ENCODE measurements at regions not wholly inside any gene's neighbourhood (a gene's known extent, or its start where the extent isn't known, plus 50 kb on each side); places are given as distances from the start of the nearest gene placed in this dataset.

DNA sequence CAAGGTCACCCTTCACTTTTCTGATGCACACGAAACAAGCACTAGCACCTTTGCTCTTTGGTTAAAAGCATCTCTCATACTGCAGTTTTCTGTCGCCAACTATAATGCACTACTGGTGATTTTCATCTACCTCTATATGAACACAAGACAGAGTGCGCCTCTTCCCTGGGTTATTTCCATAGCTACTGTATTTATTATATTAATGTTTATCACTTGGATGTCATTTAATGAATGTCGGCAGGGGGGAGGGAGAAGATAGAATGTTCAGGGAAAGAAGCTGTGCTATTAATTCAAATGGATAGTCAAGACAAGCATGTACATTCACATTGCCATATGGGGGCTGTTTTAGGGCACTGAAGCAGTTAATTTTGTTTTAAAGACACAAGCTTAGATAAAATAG is 174.1 kb upstream of the SAMSN1 start:
- DNase-seq: no peak

DNA sequence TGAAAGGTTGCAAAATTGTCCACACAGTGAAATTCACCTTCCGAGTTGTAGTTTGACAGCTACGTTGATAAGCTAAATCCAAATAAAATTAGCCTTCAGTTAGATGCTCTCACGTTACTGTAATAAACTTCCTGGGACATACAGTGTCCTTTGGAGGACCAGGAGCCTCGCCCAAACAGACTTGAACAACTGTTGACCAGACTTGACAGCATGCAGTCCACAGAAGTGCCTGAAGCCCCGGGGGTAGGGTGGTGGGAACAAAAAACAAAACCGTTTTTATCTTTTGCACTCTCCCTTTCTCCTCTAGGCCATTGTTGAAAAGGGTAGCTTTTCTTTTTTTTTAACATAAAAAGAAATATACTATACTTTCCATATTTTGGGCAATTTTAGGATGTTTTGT is 172.8 kb upstream of the SAMSN1 start:
- peak; percentile 9 for DNase-seq

DNA sequence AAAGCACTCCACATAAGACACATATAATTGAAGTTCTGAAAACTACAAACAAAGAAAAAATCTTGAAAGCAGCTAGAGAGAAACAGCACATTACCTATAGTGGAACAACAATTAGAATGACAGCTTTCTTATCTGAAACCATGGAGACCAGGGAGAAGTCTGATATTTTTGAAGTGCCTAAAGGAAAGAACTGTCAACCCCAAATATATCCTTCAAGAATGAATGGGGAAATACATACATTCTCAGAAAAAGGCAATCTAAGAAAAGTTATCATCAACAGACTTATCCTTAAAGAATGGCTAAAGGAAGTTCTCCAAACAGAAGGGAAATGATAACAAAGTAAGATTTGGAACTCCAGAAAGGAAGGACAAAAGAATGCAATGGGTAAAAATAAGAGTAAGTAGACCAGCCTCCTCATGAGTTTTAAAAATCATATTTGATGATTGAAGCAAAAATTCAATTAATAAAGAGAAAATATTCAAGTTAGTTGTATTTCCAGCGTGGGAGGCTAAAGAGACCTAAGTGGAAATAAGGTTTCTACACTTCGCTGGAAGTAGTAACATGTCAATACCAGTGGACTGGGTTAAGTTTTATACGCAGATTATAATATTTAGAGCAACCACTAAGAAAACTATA is 170.8 kb upstream of the SAMSN1 start:
- DNase-seq: no peak

DNA sequence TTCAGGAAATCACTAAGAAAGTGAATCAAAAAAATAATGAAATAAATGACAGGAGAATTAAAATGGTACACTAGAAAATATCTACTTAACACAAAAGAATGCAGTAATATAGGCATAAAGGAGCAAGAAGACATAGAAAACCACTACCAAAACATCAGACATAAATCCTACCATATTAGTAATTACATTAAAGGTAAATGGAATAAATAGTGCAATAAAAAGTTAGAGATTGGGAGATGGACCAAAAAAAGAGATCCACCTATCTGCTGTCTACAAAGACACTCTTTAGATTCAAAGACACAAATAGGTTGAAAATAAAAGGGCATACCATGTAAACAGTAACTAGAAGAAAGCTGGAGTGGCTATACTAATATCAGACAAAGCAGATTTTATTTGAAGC is 167.0 kb upstream of the SAMSN1 start:
- DNase-seq: no peak

DNA sequence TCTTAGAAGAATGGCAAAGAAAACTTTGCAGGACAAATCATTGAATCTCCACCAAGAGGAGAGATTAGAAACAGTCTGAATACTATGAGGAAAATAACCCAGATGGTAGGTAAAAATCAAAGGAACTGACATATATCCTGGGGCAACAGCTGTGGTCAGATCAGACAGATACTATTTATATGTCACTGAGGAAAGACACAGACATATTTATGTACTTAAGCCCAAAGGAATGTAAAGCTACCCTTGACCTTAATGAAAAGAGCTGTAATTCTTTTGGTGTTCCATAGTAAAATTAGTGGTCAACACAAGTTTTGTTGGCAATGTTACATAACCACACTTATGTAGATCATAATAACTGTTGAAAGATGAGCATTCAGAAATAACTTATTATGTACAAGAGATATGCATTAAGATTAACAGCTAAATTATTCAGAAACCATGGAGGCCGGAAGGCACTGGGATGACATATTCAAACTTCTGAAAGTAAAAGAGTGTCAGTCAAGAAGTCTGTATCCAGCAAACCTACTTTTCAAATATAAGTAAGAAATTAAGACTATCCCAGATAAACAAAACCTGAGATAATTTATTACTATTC is 166.1 kb upstream of the SAMSN1 start:
- DNase-seq: peak; percentile 30

DNA sequence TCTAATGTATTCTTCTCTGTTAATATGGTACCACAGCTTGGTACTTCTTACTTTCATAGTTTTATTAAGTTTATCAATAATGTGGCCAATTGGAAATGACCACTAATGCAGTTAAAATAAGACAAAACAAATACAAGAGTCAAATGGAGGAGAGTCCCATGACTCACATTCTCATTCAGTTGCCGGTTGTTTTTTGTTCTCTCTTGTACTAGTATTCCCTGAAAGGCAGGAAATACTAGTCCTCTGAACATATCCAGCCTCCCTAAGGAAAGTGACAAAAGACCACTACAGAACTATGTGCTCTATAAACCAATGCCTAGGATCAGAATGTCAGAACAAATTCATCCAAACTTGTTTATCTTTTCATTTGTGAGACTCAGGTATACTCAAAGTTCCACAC is 165.2 kb upstream of the SAMSN1 start:
- no peak for DNase-seq

DNA sequence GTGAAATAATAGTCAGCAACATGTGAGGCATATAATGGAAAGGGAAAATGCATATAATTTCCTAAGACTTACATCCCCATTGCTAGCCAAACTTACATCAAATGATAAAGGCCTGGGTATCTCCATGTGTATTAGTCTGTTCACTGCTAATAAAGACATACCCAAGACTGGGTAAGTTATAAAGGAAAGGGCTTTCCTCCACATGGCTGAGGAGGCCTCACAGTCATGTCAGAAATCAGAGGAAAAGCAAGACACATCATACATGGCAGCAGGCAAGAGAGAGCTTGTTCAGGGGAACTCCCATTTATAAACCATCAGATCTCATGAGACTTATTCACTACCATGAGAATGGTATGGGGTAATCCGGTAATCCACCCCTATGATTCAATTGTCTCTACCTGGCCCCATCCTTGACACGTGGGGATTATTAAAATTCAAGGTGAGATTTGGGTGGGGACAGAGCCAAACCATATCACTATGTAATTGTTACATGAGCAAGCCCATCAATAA is 161.5 kb upstream of the SAMSN1 start:
- DNase-seq: no peak

DNA sequence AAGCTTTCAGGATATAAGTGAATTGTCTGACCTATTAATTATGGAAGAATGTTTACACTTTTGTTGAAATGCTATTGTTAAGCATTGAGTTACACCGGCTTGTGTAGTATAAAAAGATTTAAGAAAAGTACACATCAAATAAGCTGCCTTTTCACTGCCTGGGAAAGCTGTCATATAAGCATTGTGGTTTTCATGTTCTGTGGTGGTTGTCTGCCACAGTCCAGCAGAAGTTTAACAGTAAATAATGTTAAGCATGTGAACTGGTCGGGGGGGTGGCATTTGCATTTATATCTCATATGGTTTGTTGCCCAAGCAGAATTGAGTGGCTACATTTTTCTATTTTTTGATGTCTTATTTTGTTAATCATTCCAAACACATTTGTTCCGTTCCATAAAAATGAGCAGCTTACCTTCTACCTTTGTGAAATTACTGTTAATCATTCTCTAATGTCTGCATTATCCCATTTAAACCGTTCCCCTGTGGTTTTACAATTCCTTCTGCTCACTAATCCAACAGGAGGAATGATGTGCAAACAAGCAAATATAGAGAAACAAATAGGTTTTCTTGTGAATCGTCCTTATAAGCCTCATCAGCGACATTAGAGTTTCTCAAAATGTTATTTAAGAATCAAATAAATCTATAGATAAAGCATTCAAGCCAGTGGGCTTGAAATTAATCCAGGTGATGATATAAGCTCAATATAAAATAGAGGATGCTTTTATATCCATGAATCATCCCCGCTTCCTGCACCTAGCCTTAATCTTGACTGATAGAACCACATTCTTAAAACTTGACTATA is 160.8 kb upstream of the SAMSN1 start:
- DNase-seq: no peak

DNA sequence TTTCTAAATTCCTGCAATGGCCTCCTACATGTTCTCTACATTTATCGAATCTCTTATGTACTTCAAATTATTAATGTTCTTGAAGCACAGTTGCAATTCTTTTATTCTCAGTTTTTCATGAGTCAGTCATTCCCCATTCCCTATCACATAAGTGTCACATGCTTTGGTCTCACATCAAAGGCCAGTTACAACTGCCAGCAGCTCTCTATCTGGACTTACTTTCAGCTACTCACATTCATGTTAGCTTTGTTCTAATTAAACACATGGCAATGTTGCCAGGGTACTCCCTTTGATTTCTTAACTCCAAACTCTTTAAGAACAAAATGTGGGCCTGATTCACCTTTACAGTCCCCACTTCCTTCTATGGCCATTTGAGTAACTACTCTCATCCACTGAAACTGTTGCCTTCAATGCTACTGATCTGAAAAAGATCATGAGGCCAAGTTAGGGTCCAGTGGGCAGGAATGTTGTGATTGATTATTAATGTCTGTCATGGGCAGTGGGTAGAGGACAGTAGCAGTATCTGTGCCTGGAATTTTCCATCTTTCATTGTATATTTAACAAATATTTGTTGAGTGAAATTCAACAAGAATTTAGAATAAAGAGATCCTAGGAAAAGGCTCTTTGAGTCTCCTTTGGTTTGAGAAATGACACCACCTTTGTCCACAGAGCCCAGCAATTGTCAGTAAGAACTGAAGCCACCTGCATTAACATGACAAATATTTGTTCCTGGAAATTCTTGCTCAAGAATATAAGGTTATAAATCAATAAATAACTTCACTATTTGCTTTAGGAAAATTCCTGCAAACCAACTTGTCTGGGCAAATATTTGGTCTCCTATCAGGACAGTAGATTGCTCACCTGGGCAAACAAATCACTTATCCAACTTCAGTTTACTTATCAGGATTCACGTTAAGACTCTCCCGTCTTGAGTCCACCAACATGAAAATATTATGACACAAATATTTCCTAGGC is 153.6 kb upstream of the SAMSN1 start:
- peak; percentile 19 for DNase-seq

DNA sequence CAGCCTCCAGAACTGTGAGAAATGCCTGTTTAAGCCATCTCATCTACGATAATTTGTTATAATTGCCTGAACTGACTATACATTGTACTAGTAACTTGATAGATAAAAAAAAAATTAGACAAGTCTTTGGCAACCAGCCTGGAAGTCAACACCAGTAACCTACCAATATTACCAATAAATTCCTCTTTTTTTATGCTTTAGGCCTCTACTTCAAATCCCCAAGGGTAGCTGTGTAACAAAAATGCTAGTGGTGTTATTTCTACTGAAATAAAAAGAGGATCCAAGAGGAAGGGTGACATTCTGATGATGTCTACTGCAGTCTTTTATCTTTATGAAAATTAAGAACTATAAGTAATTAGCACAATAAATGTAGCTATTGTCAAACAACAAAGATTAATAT is 151.7 kb upstream of the SAMSN1 start:
- DNase-seq: no peak

DNA sequence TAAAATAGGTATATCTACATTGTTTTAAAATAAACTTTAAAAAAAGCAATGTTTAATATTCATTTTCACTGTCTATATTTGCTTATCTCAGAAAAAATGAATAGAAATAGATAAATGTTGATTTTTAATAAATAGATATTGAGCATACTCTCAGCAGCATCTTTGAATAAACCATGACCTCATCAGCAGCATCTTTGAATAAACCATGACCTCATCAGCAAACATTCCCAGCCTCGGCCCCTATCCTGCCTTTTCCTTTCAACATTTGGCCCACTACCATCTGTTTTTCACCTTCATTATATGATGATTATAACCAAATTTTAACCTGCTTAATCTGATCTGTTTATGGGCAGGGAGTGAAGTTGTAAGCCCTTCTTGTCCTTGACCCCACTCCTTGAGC is 148.7 kb upstream of the SAMSN1 start:
- no peak for DNase-seq

DNA sequence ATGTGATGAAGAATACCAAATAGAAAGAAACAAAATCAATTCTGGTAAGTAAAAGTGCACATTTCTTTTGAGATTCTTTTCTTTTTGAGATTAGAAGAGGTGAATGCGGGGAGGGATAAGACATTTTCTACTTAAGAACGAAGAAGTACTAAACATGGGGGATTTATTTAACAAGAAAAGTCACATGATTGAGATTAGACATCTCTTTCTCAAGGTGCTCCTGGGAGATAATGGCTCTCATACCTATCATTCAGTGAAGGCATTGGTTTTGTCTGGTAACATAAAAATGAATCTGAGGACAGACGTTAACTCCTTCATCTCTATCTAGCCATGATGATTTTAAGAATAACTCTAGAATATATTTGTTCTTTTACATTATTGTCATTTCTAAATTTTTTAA is 147.9 kb upstream of the SAMSN1 start:
- DNase-seq: no peak

DNA sequence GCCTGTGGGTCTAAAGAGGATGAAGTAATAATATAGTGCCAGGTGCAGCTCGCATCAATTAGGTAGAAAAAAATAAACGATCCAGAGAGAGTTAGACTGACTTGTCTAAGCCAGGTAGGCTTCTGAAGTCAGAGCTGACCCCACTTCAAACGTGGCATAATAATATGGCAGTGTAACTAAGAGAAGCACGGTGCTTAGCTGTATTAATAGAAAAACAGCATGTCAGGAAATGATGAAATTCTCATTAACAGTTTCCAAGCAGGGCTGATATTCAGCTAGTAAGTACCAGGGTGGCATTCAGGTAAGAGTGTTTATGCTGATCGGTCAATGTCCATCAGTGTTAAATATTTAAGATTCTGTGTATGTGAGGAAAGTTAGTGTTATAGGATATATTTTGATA is 145.8 kb upstream of the SAMSN1 start:
- DNase-seq: no peak

DNA sequence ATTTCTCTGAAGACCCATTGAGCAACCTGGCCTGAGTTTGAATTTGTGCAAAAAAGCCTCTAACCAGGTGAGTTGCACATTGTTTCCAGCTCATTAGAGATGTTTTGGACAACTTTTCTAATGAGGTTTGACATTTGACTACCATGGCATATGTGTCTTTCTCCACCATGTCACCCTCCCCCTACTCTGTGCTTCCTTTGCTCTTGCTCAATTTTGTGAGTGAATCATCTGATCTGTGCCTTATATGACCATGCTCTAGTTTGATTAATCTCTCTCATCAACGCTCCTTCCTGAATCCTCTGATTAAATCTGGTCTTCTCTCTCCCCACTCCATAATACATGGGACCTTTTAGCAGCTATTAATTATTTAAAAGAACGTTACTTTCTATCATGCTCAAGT is 144.8 kb upstream of the SAMSN1 start:
- no peak for DNase-seq

DNA sequence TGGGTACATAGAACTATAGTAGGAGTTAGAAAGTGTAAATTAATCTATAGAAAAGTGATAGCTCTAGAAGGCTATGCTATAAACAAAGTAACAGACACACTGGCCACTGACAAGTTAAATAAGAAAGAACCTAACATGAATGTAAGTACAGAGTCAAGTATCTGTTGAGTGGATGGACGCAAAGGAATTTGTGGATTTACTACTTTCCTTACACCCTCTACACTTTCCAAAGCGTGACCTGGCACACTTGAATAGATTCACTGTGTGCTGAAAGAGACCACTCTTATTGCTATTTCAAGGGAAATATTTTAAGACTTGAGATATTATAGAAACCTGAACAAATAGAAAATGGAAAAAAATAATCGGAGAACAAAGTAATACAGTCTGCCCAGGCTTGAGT is 142.8 kb upstream of the SAMSN1 start:
- DNase-seq: no peak

DNA sequence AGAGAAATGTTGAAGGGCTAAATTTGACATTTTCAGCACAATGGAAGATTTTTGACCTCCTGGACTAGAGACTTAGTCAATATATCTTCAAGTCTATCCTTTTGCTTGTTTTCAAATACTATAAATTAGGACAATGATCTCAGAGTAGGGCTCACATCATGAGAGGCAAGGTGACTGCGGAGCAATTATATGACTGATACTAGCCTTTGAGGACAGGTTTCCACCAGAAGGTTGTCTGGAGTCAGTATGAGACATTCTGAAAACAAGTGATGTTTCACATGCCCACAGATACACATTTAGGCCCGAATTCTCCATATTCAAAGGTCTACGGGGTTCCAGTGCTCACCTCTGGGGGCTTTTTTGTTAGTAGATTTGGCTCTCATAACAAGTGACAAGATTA is 142.3 kb upstream of the SAMSN1 start:
- DNase-seq: no peak

DNA sequence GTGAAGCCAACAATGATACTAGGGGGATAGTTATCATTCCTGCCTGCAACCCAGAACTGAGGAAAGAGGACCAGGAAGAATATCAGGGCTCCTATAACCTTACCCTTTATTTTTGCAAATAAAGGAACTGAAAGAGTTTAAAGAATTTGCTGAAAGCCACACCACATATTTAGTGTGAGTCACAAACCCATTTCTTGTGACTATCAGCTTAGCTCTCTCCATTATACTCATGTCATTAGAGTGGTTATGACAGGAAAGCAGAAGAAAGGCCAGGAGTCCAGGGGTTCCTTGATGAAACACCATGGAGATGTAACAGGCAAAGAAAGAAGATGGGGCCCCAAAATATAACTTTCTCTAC is 141.1 kb upstream of the SAMSN1 start:
- no peak for DNase-seq

DNA sequence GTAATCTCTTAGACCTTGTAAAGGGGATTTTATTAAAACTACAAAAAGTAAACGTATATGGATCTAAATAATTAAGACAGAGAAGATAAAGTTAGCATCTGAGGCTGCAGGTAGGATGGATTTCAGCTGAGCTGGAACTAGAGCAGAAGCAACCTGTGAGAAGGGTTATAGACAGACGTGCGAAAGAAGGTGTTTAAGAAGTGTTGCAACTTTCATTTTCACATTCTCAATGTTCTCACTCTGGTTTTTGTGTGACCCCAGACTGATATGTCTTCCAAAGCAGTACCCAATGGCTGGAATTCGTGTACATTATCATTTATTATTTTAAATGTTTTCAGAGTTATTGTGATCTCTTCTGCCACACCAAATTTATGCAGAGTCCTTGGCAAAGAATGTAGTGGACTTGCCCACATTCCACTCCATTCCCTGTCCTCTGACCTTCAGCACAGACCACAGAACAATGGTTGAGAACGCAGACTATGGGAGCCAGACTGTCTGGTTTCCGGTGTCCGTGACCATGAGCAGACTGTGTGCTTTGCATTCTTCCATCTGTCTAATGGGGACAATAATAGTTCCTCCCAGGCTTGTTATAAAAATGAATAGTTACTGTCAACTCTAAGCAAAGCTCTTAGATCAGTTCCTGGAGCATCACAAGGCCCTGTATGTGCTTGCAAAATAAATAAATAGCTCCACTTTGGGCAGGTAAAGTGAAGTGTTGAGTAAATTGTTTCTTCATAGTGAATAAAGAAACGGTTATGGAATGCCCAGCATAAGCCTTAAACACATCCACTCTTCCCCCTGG is 140.6 kb upstream of the SAMSN1 start:
- no peak for DNase-seq

DNA sequence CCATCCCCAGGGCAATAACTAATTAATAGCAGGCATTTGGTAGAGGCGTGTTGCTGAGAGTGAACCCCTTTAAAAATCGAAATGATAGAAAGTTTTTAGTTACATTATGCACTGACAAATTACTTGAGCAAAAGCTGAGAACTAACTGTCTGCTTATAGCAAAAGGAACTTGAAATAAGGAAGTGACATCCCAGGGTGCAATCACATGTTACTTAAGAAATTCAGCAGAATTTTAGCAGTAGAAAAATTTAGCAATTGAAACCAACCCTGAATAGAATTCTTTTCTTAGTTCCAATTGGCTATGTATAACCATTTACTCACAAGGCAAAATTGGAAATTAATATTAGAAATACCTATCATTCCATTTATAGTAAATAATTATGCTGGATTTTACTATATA is 139.5 kb upstream of the SAMSN1 start:
- DNase-seq: no peak

DNA sequence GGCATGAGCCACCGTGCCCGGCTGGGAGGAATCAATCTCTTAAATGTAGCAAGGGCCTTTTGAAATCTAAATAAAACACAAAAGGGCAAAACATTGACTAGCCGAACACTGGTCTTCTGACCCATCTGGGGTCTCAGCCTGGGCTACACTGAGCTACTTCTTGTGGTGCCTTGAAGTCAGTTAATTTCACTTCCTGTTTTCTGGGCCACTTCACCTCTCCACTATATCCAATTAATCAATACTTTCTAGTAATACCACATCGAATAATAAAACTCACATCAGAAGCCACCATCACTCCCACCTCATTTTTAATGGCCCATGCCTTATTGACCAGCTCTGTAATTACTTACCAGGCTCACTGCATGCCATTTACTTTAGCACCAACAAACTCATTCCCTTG is 138.0 kb upstream of the SAMSN1 start:
- no peak for DNase-seq

DNA sequence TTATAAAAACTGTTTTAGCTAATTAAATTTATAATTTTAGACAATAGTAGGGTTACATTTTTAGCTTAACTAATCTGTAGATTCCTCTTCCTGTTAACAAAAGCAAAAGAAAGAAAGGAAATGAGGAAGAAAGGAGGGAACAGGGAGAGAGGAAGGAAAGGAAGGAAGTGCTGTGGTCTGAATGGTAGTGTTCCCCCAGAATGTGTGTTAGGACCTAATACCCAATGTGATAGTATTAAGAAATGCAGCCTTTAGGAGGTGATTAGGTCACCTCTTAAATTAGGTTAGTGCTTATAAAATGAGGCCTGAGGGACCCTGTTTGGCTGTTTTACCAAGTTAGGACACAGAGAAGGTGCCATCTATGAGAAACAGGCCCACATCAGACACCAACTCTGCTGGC is 136.9 kb upstream of the SAMSN1 start:
- no peak for DNase-seq

All from tongue (tissue), 1 donor.